ENCODE measurements at regions not wholly inside any gene's neighbourhood (a gene's known extent, or its start where the extent isn't known, plus 50 kb on each side); places are given as distances from the start of the nearest gene placed in this dataset.

- TF ChIP-seq SNAI2 (CRISPR knock-in tag; IDR thresholded peaks at IDR 0.05) = no peak
- no peak for TF ChIP-seq BACH2 (CRISPR knock-in tag; IDR thresholded peaks at IDR 0.05; ENCODE audit: borderline replicate concordance)
- no peak for TF ChIP-seq TCF4 (CRISPR knock-in tag; IDR thresholded peaks at IDR 0.05; ENCODE audit: borderline replicate concordance)
- no peak for TF ChIP-seq ISL1 (CRISPR knock-in tag; IDR thresholded peaks at IDR 0.05)
- TF ChIP-seq ZNF8 (CRISPR knock-in tag; IDR thresholded peaks at IDR 0.05) = no peak
- TF ChIP-seq PATZ1 (CRISPR knock-in tag; IDR thresholded peaks at IDR 0.05; ENCODE audit: borderline replicate concordance) = no peak
- TF ChIP-seq TSHZ2 (CRISPR knock-in tag; IDR thresholded peaks at IDR 0.05) = no peak
- TF ChIP-seq ZNF70 (CRISPR knock-in tag; IDR thresholded peaks at IDR 0.05) = no peak
- no peak for TF ChIP-seq PPARA (CRISPR knock-in tag; IDR thresholded peaks at IDR 0.05; ENCODE audit: borderline replicate concordance)
- no peak for TF ChIP-seq ESRRG (CRISPR knock-in tag; IDR thresholded peaks at IDR 0.05)
- no peak for TF ChIP-seq CSDC2 (CRISPR knock-in tag; IDR thresholded peaks at IDR 0.05)
- TF ChIP-seq ZFP30 (CRISPR knock-in tag; IDR thresholded peaks at IDR 0.05) = no peak
- no peak for TF ChIP-seq CSRNP3 (CRISPR knock-in tag; IDR thresholded peaks at IDR 0.05)
- no peak for TF ChIP-seq TOX (CRISPR knock-in tag; IDR thresholded peaks at IDR 0.05; ENCODE audit: borderline replicate concordance)
- TF ChIP-seq ARNTL (CRISPR knock-in tag; IDR thresholded peaks at IDR 0.05; ENCODE audit: borderline replicate concordance, low read depth) = no peak
- TF ChIP-seq OSR1 (CRISPR knock-in tag; IDR thresholded peaks at IDR 0.05) = no peak
- no peak for ATAC-seq
These were observed 623.8 kb downstream of the ADCYAP1 start for GRCh38 chr18:1528447-1528846.

GRCh38 chr18:1528964-1529509 lies 624.4 kb downstream of the ADCYAP1 start:
- ATAC-seq = no peak
- TF ChIP-seq ARNTL (CRISPR knock-in tag; IDR thresholded peaks at IDR 0.05; ENCODE audit: borderline replicate concordance, low read depth) = no peak
- TF ChIP-seq ZC3H10 (CRISPR knock-in tag; IDR thresholded peaks at IDR 0.05) = no peak
- no peak for TF ChIP-seq CSRNP3 (CRISPR knock-in tag; IDR thresholded peaks at IDR 0.05)

- TF ChIP-seq CSDC2 (CRISPR knock-in tag; IDR thresholded peaks at IDR 0.05) = no peak
- TF ChIP-seq BACH2 (CRISPR knock-in tag; IDR thresholded peaks at IDR 0.05; ENCODE audit: borderline replicate concordance) = no peak
- no peak for TF ChIP-seq ZFP3 (CRISPR knock-in tag; IDR thresholded peaks at IDR 0.05)
- no peak for TF ChIP-seq OSR1 (CRISPR knock-in tag; IDR thresholded peaks at IDR 0.05)
- no peak for TF ChIP-seq TSHZ2 (CRISPR knock-in tag; IDR thresholded peaks at IDR 0.05)
These were observed 626.0 kb downstream of the ADCYAP1 start for GRCh38 chr18:1530650-1531049.

More at GRCh38 chr18:1530650-1531049, 626.0 kb downstream of the ADCYAP1 start:
- ATAC-seq = no peak

All from SK-N-SH treated with all-trans-retinoic acid at 6 μM for 48 hours (cell line).